ENCODE measurements at regions not wholly inside any gene's neighbourhood (a gene's known extent, or its start where the extent isn't known, plus 50 kb on each side); places are given as distances from the start of the nearest gene placed in this dataset.

- H3K36me3 ChIP-seq (ENCODE audit: control insufficient read depth in 2 of 2, insufficient read depth in 2 of 2, low read length in 2 of 2): no peaks in the 10 kb centered on the region
Measured at GRCh38 chr3:177724020-177724638, 526.8 kb upstream of the TBL1XR1 start.

GRCh38 chr3:177725165-177725564 is 527.9 kb upstream of the TBL1XR1 start:
- no peaks in the 10 kb centered on the region for H3K27me3 ChIP-seq (ENCODE audit: control insufficient read depth in 2 of 2, insufficient read depth in 2 of 2, low read length in 2 of 2)
- no peaks in the 10 kb centered on the region for H3K4me1 ChIP-seq (ENCODE audit: control insufficient read depth in 2 of 2, insufficient read depth in 2 of 2, low read length in 2 of 2)
- no peak overlapping the region for H3K4me3 ChIP-seq (ENCODE audit: low read length in 2 of 2)
- H3K27ac ChIP-seq (ENCODE audit: low read depth in 2 of 2, low read length in 2 of 2): no peak overlapping the region
- H3K9ac ChIP-seq (ENCODE audit: low read depth in 1 of 2, low read length in 2 of 2): no peak overlapping the region
- no peaks in the 10 kb centered on the region for H3K36me3 ChIP-seq (ENCODE audit: control insufficient read depth in 2 of 2, insufficient read depth in 2 of 2, low read length in 2 of 2)
- no peaks in the 10 kb centered on the region for H3K9me3 ChIP-seq (ENCODE audit: control insufficient read depth in 2 of 2, low read length in 2 of 2)

More at GRCh38 chr3:177724020-177724638, 526.8 kb upstream of the TBL1XR1 start:
- Histone ChIP-seq H3K27me3 (ENCODE audit: control insufficient read depth in 2 of 2, insufficient read depth in 2 of 2, low read length in 2 of 2) (no peaks in the 10 kb centered on the region), H3K4me1 (ENCODE audit: control insufficient read depth in 2 of 2, insufficient read depth in 2 of 2, low read length in 2 of 2) (no peaks in the 10 kb centered on the region), H3K4me3 (ENCODE audit: low read length in 2 of 2) (no peak overlapping the region), H3K27ac (ENCODE audit: low read depth in 2 of 2, low read length in 2 of 2) (no peak overlapping the region), H3K9ac (ENCODE audit: low read depth in 1 of 2, low read length in 2 of 2) (no peak overlapping the region), H3K9me3 (ENCODE audit: control insufficient read depth in 2 of 2, low read length in 2 of 2) (no peaks in the 10 kb centered on the region)

GRCh38 chr3:177726807-177727206 is 529.5 kb upstream of the TBL1XR1 start:
- H3K27me3 ChIP-seq (ENCODE audit: control insufficient read depth in 2 of 2, insufficient read depth in 2 of 2, low read length in 2 of 2): no peaks in the 10 kb centered on the region
- H3K4me3 ChIP-seq (ENCODE audit: low read length in 2 of 2): no peak overlapping the region
- H3K36me3 ChIP-seq (ENCODE audit: control insufficient read depth in 2 of 2, insufficient read depth in 2 of 2, low read length in 2 of 2): no peaks in the 10 kb centered on the region
- H3K27ac ChIP-seq (ENCODE audit: low read depth in 2 of 2, low read length in 2 of 2): no peak overlapping the region
- H3K9me3 ChIP-seq (ENCODE audit: control insufficient read depth in 2 of 2, low read length in 2 of 2): no peaks in the 10 kb centered on the region
- no peaks in the 10 kb centered on the region for H3K4me1 ChIP-seq (ENCODE audit: control insufficient read depth in 2 of 2, insufficient read depth in 2 of 2, low read length in 2 of 2)
- H3K9ac ChIP-seq (ENCODE audit: low read depth in 1 of 2, low read length in 2 of 2): no peak overlapping the region

- Histone ChIP-seq H3K27ac (ENCODE audit: low read depth in 2 of 2, low read length in 2 of 2) (no peak overlapping the region), H3K9ac (ENCODE audit: low read depth in 1 of 2, low read length in 2 of 2) (no peak overlapping the region), H3K4me3 (ENCODE audit: low read length in 2 of 2) (no peak overlapping the region), H3K9me3 (ENCODE audit: control insufficient read depth in 2 of 2, low read length in 2 of 2) (no peaks in the 10 kb centered on the region), H3K36me3 (ENCODE audit: control insufficient read depth in 2 of 2, insufficient read depth in 2 of 2, low read length in 2 of 2) (no peaks in the 10 kb centered on the region), H3K4me1 (ENCODE audit: control insufficient read depth in 2 of 2, insufficient read depth in 2 of 2, low read length in 2 of 2) (no peaks in the 10 kb centered on the region), H3K27me3 (ENCODE audit: control insufficient read depth in 2 of 2, insufficient read depth in 2 of 2, low read length in 2 of 2) (no peaks in the 10 kb centered on the region)
Measured at GRCh38 chr3:177729956-177730681, 532.8 kb upstream of the TBL1XR1 start.

GRCh38 chr3:177730814-177731213 is 533.5 kb upstream of the TBL1XR1 start:
- H3K36me3 ChIP-seq (ENCODE audit: control insufficient read depth in 2 of 2, insufficient read depth in 2 of 2, low read length in 2 of 2): no peaks in the 10 kb centered on the region
- H3K27ac ChIP-seq (ENCODE audit: low read depth in 2 of 2, low read length in 2 of 2): no peak overlapping the region
- H3K9ac ChIP-seq (ENCODE audit: low read depth in 1 of 2, low read length in 2 of 2): no peak overlapping the region
- H3K4me3 ChIP-seq (ENCODE audit: low read length in 2 of 2): no peak overlapping the region
- H3K9me3 ChIP-seq (ENCODE audit: control insufficient read depth in 2 of 2, low read length in 2 of 2): no peaks in the 10 kb centered on the region
- H3K27me3 ChIP-seq (ENCODE audit: control insufficient read depth in 2 of 2, insufficient read depth in 2 of 2, low read length in 2 of 2): no peaks in the 10 kb centered on the region
- H3K4me1 ChIP-seq (ENCODE audit: control insufficient read depth in 2 of 2, insufficient read depth in 2 of 2, low read length in 2 of 2): no peaks in the 10 kb centered on the region

GRCh38 chr3:177731644-177732268 is 534.5 kb upstream of the TBL1XR1 start:
- no peaks in the 10 kb centered on the region for H3K36me3 ChIP-seq (ENCODE audit: control insufficient read depth in 2 of 2, insufficient read depth in 2 of 2, low read length in 2 of 2)
- H3K27me3 ChIP-seq (ENCODE audit: control insufficient read depth in 2 of 2, insufficient read depth in 2 of 2, low read length in 2 of 2): no peaks in the 10 kb centered on the region
- no peaks in the 10 kb centered on the region for H3K4me1 ChIP-seq (ENCODE audit: control insufficient read depth in 2 of 2, insufficient read depth in 2 of 2, low read length in 2 of 2)
- H3K9ac ChIP-seq (ENCODE audit: low read depth in 1 of 2, low read length in 2 of 2): no peak overlapping the region
- H3K4me3 ChIP-seq (ENCODE audit: low read length in 2 of 2): no peak overlapping the region
- H3K27ac ChIP-seq (ENCODE audit: low read depth in 2 of 2, low read length in 2 of 2): no peak overlapping the region
- no peaks in the 10 kb centered on the region for H3K9me3 ChIP-seq (ENCODE audit: control insufficient read depth in 2 of 2, low read length in 2 of 2)

- Histone ChIP-seq H3K36me3 (ENCODE audit: control insufficient read depth in 2 of 2, insufficient read depth in 2 of 2, low read length in 2 of 2) (no peaks in the 10 kb centered on the region), H3K9ac (ENCODE audit: low read depth in 1 of 2, low read length in 2 of 2) (no peak overlapping the region), H3K27ac (ENCODE audit: low read depth in 2 of 2, low read length in 2 of 2) (no peak overlapping the region), H3K27me3 (ENCODE audit: control insufficient read depth in 2 of 2, insufficient read depth in 2 of 2, low read length in 2 of 2) (no peaks in the 10 kb centered on the region), H3K4me1 (ENCODE audit: control insufficient read depth in 2 of 2, insufficient read depth in 2 of 2, low read length in 2 of 2) (no peaks in the 10 kb centered on the region), H3K4me3 (ENCODE audit: low read length in 2 of 2) (no peak overlapping the region), H3K9me3 (ENCODE audit: control insufficient read depth in 2 of 2, low read length in 2 of 2) (no peaks in the 10 kb centered on the region)
Measured at GRCh38 chr3:177733233-177733632, 536.0 kb upstream of the TBL1XR1 start.

GRCh38 chr3:177733936-177734335 is 536.7 kb upstream of the TBL1XR1 start:
- Histone ChIP-seq H3K36me3 (ENCODE audit: control insufficient read depth in 2 of 2, insufficient read depth in 2 of 2, low read length in 2 of 2) (no peaks in the 10 kb centered on the region), H3K4me3 (ENCODE audit: low read length in 2 of 2) (no peak overlapping the region), H3K27me3 (ENCODE audit: control insufficient read depth in 2 of 2, insufficient read depth in 2 of 2, low read length in 2 of 2) (no peaks in the 10 kb centered on the region), H3K27ac (ENCODE audit: low read depth in 2 of 2, low read length in 2 of 2) (no peak overlapping the region), H3K4me1 (ENCODE audit: control insufficient read depth in 2 of 2, insufficient read depth in 2 of 2, low read length in 2 of 2) (no peaks in the 10 kb centered on the region), H3K9ac (ENCODE audit: low read depth in 1 of 2, low read length in 2 of 2) (no peak overlapping the region), H3K9me3 (ENCODE audit: control insufficient read depth in 2 of 2, low read length in 2 of 2) (no peaks in the 10 kb centered on the region)

GRCh38 chr3:177735431-177735830 is 538.1 kb upstream of the TBL1XR1 start:
- Histone ChIP-seq H3K36me3 (ENCODE audit: control insufficient read depth in 2 of 2, insufficient read depth in 2 of 2, low read length in 2 of 2) (no peaks in the 10 kb centered on the region), H3K9me3 (ENCODE audit: control insufficient read depth in 2 of 2, low read length in 2 of 2) (no peaks in the 10 kb centered on the region), H3K4me1 (ENCODE audit: control insufficient read depth in 2 of 2, insufficient read depth in 2 of 2, low read length in 2 of 2) (no peaks in the 10 kb centered on the region), H3K4me3 (ENCODE audit: low read length in 2 of 2) (no peak overlapping the region), H3K9ac (ENCODE audit: low read depth in 1 of 2, low read length in 2 of 2) (no peak overlapping the region), H3K27me3 (ENCODE audit: control insufficient read depth in 2 of 2, insufficient read depth in 2 of 2, low read length in 2 of 2) (no peaks in the 10 kb centered on the region), H3K27ac (ENCODE audit: low read depth in 2 of 2, low read length in 2 of 2) (no peak overlapping the region)

- H3K27me3 ChIP-seq (ENCODE audit: control insufficient read depth in 2 of 2, insufficient read depth in 2 of 2, low read length in 2 of 2): no peaks in the 10 kb centered on the region
- H3K27ac ChIP-seq (ENCODE audit: low read depth in 2 of 2, low read length in 2 of 2): no peak overlapping the region
- no peak overlapping the region for H3K9ac ChIP-seq (ENCODE audit: low read depth in 1 of 2, low read length in 2 of 2)
- H3K36me3 ChIP-seq (ENCODE audit: control insufficient read depth in 2 of 2, insufficient read depth in 2 of 2, low read length in 2 of 2): no peaks in the 10 kb centered on the region
- no peaks in the 10 kb centered on the region for H3K4me1 ChIP-seq (ENCODE audit: control insufficient read depth in 2 of 2, insufficient read depth in 2 of 2, low read length in 2 of 2)
- no peaks in the 10 kb centered on the region for H3K9me3 ChIP-seq (ENCODE audit: control insufficient read depth in 2 of 2, low read length in 2 of 2)
- no peak overlapping the region for H3K4me3 ChIP-seq (ENCODE audit: low read length in 2 of 2)
Measured at GRCh38 chr3:177739461-177739860, 542.2 kb upstream of the TBL1XR1 start.
